ENCODE measurements at regions not wholly inside any gene's neighbourhood (a gene's known extent, or its start where the extent isn't known, plus 50 kb on each side); places are given as distances from the start of the nearest gene placed in this dataset.
A peak's percentile ranks its signal among the peaks of the same experiment; 100 is the strongest.
"Not testable (repeated sequence)": the region's sequence is repeated elsewhere in the genome, so short reads cannot be mapped to it uniquely, and the experiment has no call there.

DNA sequence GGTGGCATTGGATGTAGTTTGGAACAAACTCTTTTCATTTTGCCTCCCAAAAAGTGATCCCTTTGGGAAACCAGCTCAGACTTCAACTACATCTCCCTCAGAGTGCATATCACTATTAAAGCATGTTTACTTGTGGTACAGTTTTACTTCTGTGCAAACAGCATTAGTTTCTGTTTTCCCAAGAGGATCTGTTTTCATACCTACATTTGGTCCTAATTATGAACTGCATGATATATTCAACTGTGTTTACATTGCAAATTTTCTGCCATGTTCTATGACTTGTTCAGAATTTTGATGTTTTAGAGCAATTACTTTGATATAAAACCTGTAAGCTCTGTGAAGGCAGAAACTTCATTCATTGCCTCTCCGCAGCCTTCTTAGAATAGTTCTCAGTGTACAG is 681.5 kb upstream of the ACO1 start:
- DNase-seq: no peak

- DNase-seq: no peak
Observed at GRCh38 chr9:31715250-31715649, 669.2 kb upstream of the ACO1 start.

DNA sequence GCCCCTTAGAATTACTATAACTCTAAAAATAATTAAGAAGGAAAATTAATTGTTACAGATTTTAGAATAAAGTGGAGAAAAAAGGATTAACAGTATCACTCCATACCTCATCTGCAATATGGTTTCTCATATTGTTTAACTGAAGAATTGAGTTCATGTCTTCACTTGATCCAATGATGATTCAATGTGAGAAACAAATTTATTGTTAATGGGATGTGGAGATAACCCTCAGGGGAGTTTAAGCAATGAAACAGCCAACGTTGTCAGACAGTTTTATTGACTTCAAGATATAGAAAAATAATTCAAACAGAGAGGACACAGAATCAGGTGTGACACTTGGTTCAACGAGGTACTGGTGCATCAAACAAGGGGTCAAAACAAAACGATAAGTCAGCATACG is 665.2 kb upstream of the ACO1 start:
- no peak for DNase-seq

DNA sequence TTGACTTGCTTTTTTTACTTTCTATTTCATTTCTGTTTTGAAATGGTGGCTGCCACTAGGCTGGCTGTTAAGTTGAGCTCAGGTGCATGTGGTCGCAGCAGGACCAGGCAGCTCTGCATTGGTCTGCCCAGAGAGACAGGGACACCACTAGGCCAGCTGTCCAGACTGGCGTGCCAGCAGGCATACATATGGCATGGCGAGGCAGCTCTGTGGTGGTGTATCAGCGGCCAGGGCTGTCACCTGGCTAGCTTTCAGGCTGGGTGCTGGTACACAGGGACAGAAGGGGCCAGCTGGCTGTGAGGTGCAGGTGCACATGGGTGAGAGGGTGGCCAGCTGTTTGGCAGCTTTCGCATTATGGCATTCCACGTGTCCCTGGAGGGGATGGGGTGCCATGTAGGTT is 654.0 kb upstream of the ACO1 start:
- DNase-seq: no peak

GRCh38 chr9:31733166-31733565 is 651.3 kb upstream of the ACO1 start:
- DNase-seq: no peak

- no peak for DNase-seq
Observed at GRCh38 chr9:31736581-31737179, 647.8 kb upstream of the ACO1 start.

DNA sequence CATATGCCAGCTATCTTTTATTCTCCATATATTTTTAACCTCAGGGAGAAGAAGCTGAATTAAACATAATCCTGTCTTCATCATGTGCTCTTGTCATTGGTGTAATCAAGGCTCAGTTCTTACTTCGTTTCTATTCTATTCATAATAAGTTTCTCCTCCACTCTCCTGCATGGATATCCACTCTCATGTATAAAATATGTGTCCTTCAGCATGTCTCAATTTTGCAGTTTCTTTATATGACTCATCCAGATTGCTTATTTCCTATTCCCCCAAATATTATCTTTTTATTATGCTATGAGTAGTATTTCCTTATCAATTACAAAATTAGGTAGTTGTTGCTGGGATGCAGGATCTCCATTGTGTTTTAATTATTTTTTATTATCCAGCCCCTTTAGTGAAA is 643.7 kb upstream of the ACO1 start:
- no peak for DNase-seq

GRCh38 chr9:31744589-31744988 is 639.9 kb upstream of the ACO1 start:
- no peak for DNase-seq

DNA sequence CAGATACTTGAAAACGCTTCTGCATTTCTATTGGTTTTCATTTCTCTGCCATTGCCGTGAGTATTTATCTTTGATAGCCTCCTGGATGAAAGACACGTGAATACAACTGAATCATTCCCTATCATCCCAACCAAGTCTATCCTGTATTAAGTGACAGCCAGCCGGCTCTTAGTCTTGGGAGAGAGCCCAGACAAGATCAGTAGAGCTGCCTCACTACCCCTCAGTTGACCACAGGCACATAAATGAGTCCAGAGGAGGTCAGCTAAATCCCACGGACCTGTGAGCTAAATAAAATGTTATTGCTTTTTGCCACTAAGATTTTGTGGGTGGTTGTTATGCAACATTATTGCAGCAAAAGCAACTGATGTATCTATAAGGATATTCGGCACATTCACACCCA is 639.0 kb upstream of the ACO1 start:
- DNase-seq: no peak

GRCh38 chr9:31745886-31746285 is 638.6 kb upstream of the ACO1 start:
- no peak for DNase-seq

DNA sequence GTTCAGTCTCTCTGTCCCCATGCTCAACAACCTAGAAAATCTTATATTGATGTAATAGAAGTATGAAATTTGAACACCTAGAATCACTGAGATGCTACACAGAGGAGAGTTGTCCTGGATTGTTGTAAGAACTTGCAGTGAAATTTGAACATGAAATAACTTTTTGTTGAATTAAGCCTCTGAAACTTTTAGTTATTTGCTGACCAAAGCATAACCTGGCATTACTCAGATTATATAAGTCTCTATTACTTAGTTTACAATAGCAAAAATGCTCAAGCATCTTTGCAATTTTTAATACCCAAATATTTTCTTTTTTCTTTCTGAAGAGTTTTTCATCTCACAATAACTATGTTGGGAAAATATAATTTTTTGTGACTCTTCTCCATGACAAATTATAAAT is 630.7 kb upstream of the ACO1 start:
- DNase-seq: no peak

- DNase-seq: no peak
Observed at GRCh38 chr9:31759703-31760102, 624.7 kb upstream of the ACO1 start.

- not testable (repeated sequence) for DNase-seq
Observed at GRCh38 chr9:31774021-31774420, 610.4 kb upstream of the ACO1 start.

DNA sequence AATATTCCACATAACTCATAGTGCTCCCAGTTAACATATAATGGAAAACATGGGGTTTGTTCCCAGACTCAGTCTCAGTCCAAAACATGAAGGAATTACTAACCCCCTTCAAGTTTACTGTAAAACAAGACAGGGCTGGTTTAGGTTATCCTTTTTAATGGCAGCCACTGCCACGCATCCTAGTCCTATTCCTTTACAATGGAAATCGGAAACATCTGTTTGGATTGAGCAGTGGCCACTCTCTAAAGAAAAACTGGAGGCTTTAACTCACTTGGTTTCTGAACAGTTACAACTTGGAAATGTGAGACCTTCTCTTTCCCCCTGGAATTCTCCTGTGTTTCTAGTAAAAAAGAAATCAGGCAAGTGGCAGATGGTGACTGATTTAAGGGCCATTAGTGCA is 609.9 kb upstream of the ACO1 start:
- DNase-seq: no peak

GRCh38 chr9:31776471-31776870 is 608.0 kb upstream of the ACO1 start:
- DNase-seq: no peak

GRCh38 chr9:31783491-31783890 is 601.0 kb upstream of the ACO1 start:
- DNase-seq: no peak

DNA sequence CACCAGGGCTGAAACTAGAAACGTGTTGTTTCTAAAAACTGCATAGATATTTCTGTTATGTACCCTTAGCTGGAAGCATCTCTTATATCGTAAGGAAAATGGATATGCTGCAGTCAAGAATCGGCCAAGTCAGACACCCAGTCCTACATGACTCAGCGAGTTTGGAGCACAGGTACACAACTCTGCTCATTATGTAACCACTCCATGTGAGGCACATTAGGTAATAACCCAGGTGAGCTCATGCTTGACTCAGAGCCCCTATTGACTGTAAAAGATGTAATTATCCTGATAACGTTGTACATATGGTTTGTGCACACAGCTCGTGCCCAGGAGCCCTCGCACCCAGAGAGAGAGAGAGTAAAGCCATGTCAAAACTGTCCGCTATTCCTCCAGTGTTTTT is 593.7 kb upstream of the ACO1 start:
- no peak for DNase-seq

DNA sequence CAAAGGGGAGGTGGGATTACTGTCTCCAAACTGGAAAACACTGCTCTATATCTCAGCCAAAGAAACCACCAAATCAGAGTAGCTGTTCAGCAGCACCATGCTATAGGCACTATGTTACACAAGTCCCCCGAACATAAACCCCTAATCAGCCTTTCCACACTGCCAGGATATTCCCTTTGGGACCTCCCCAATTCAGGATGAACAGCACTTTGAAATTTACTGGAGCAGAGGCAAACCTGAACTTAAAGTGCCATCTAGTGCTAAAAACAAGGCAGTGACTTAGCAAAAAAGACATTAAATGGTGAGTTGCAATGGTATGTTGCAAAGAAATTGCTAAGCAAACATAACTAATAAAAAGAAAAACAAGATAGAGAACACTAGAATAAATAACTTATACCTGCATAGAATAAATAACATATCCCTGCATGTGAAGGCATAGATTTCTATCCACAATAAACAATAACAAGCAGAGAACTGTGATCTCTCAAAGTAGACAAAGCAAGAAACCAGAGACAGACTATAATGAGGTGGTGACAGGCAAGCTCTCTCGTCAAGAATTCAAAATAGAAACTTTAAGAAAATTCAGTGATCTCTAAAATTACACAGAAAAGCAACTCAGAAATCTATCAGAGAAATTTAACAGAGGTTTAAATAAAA is 584.4 kb upstream of the ACO1 start:
- DNase-seq: peak; percentile 21

DNA sequence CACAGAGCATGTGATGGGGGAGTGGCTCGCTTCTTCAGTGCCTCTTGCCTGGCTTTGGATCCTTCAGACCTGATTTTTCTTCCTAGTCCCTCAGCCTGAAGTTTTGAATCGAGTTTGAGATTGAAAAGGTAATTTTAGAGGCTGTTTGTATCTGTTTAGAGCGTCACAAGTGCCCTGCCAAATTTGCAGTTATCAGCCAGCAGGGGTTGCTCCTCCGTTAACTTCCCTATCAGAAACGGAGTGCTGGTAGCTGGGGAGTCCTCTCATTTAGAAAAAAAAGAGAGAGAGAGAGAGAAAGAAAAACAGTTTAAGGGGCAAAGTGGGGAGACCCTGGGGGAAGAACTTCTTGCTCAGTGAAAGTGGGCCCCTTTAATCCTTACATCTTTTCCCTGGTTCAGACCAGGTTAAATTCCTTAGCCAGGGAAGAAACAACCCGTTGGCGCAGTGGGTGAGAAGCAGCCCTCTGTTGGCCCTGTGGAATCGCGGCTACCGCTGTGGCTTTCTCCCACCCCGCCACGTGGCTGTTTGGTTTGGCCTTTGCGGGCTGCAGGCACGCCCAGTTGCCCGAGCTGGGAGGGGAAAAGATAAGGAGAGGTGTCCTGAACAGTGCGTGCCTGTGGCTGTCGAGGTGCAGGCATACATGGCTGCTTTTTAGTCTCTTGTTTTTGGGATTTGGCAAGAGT is 576.7 kb upstream of the ACO1 start:
- no peak for DNase-seq

GRCh38 chr9:31808766-31809165 is 575.7 kb upstream of the ACO1 start:
- no peak for DNase-seq

- no peak for DNase-seq
Observed at GRCh38 chr9:31820426-31820825, 564.0 kb upstream of the ACO1 start.

DNA sequence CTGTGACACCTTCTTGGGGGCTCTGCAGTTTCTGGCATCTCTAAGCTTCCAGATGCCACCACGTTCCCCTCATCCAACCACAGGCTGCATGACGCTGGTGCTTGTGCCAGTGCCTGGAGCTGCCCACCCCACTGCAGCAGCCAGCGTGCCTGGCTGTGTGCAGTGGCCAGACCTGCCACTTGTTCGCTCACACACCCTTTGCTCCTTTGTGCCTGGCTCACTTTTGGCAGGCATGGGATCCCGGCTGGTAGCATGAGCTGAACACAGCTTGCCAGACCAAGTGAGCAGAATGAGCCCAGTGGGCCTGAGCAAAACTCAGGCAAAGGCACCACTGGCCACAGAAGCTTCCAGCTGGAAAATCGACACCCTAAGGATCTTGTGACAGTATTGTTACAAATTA is 562.9 kb upstream of the ACO1 start:
- DNase-seq: no peak

GRCh38 chr9:31823365-31823764 is 561.1 kb upstream of the ACO1 start:
- DNase-seq: no peak

DNA sequence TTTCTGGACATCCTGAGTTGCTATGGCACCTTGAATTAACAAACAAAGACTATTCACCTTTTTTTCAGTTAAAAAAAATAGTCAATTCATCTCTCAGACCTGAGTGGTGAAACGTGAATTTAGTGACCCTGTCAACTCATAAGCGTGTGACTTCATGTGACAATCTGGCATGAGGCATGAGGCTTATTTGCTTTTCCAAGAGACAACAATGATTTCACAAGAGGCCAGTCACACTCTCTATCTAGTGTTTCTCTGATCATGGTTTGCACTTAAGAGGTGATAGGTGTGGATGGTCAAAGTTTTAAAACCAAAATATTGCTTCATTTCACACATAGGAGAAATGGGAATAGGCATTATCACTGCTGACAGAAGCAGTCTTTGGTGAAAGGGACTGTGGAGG is 559.6 kb upstream of the ACO1 start:
- DNase-seq: no peak

DNA sequence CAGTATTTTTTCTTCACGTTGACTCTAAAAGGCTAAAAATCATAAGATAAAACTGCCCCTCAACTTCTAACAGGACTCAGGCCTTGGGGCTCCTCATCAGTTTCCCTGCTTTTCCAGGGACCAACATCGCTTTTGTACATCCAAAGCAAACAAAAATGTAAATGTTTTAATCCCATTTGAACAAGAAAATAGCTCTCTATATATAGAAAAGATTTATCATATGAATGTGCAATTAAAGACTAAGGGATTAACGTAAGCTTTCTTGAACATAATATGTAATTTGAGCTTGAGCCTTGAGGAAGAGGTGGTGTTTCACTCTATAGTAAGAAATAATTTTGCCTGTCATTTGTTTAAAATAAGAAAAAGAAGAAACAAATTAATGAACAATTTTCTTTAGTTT is 547.2 kb upstream of the ACO1 start:
- DNase-seq: no peak
